K562 (cell line): ENCODE measurements at regions not wholly inside any gene's neighbourhood (a gene's known extent, or its start where the extent isn't known, plus 50 kb on each side); places are given as distances from the start of the nearest gene placed in this dataset.

Experiments
- ATAC-seq: fragments of 200-7000 bp; cut with Tn5 transposase; 3 replicates; pipeline ENCODE4 v1.9.1; 2020; ENCODE audit warnings: moderate library complexity
- BruUV-seq: library from RNA; stranded (reverse); fragments of 400-500 nt; replicated peaks from 2 replicates; lab custom pipeline; 2021; lab: Mats Ljungman, UMichigan
- CTCF ChIA-PET: fragments of 300-600 bp; formaldehyde crosslinking; extraction: SDS; loops from one replicate; lab custom pipeline; 2021; ENCODE audit warnings: low intra/inter-chr PET ratio; lab: Yijun Ruan, JAX
- POLR2A ChIA-PET: fragments of 300-600, 350-650 bp; sonication (Branson Sonifier 250); formaldehyde crosslinking; extraction: SDS; loops from one replicate; lab custom pipeline; 2021; ENCODE audit warnings: antibody characterized with exemption, inconsistent platforms; lab: Yijun Ruan, JAX
- DNase-seq, 4 experiments: peaks; one replicate each; pipeline versions ENCODE4 v3.0.0 to v3.0.0-alpha.2; 2011 to 2018; ENCODE audit warnings: low spot score in 3 of 4, mixed read lengths in 3 of 4; ENCODE audit errors: extremely low read depth in 1 of 4
- FAIRE-seq: peaks from 2 replicates; lab custom pipeline; 2011; peaks lifted over from hg19 to GRCh38; lab: Jason Lieb, UNC
- H2AFZ ChIP-seq: 2 replicates; pipeline ENCODE4 v1.6.0; 2011; ENCODE audit warnings: low read depth, low read length, control low read depth, inconsistent platforms
- H3K27ac ChIP-seq: fragments of 200-600 bp; 3 replicates; pipeline ENCODE4 v1.8.0; 2011; ENCODE audit warnings: low read depth, mild to moderate bottlenecking, control low read depth, inconsistent platforms, low read length, moderate library complexity, mixed read lengths; ENCODE audit errors: extremely low read depth
- H3K27me3 ChIP-seq, 2 experiments: fragments of 300-600 bp in 1 of 2; 2 replicates in 1 of 2; 3 replicates in 1 of 2; pipeline versions ENCODE4 v1.6.0 to v1.8.0; 2011; ENCODE audit warnings: inconsistent platforms in 2 of 2, low read length in 2 of 2, mild to moderate bottlenecking in 1 of 2, mixed read lengths in 1 of 2, moderate library complexity in 1 of 2; ENCODE audit not compliant: control insufficient read depth in 2 of 2, insufficient read depth in 2 of 2
- H3K36me3 ChIP-seq: fragments of 300-600 bp; 3 replicates; pipeline ENCODE4 v1.8.0; 2011; ENCODE audit warnings: mild to moderate bottlenecking, low read length, inconsistent platforms; ENCODE audit not compliant: control insufficient read depth, insufficient read depth
- H3K4me1 ChIP-seq, 2 experiments: fragments of 200-600 bp in 1 of 2; replicated peaks in 1 of 2; 2 replicates in 1 of 2; 3 replicates in 1 of 2; pipeline versions ENCODE4 v1.5.1 to v1.8.0; 2011; ENCODE audit warnings: inconsistent platforms in 2 of 2, low read length in 2 of 2, mild to moderate bottlenecking in 1 of 2, mixed read lengths in 1 of 2, moderate library complexity in 1 of 2; ENCODE audit not compliant: control insufficient read depth in 2 of 2, insufficient read depth in 2 of 2
- H3K4me2 ChIP-seq: 2 replicates; pipeline ENCODE4 v1.6.1; 2011; ENCODE audit warnings: low read length, control low read depth, inconsistent platforms, mixed read lengths; ENCODE audit not compliant: insufficient read depth
- H3K4me3 ChIP-seq: fragments of 200-600 bp; sonication (generic), shearing (Covaris generic); 2 replicates; pipeline ENCODE4 v1.5.1; 2016; ENCODE audit warnings: control low read depth, inconsistent platforms
- H3K79me2 ChIP-seq: fragments of 200-600 bp; 3 replicates; pipeline ENCODE4 v1.8.0; 2011; ENCODE audit warnings: low read length, inconsistent platforms; ENCODE audit not compliant: control insufficient read depth, insufficient read depth
- H3K9ac ChIP-seq, 2 experiments: 2 replicates each; pipeline versions ENCODE4 v1.6.0 to v1.6.1; 2011; ENCODE audit warnings: low read depth in 2 of 2, low read length in 2 of 2, control low read depth in 1 of 2, inconsistent platforms in 1 of 2, mild to moderate bottlenecking in 1 of 2, mixed read lengths in 1 of 2; ENCODE audit not compliant: insufficient read depth in 1 of 2
- H3K9me1 ChIP-seq: one replicate; pipeline ENCODE4 v1.6.0; 2011; ENCODE audit warnings: inconsistent platforms, mild to moderate bottlenecking, low read length, moderate library complexity; ENCODE audit not compliant: control insufficient read depth, insufficient read depth
- H3K9me3 ChIP-seq: replicated peaks from 2 replicates; pipeline ENCODE4 v1.5.1; 2011; ENCODE audit warnings: low read depth, low read length, inconsistent platforms; ENCODE audit not compliant: control insufficient read depth, insufficient read depth
- H4K20me1 ChIP-seq: replicated peaks from 2 replicates; pipeline ENCODE4 v1.6.1; 2011; ENCODE audit warnings: low read length, inconsistent platforms, mixed read lengths; ENCODE audit not compliant: control insufficient read depth, insufficient read depth
- ATF6 ChIP-seq: sonication (generic); formaldehyde crosslinking; IDR thresholded peaks from 2 replicates; pipeline ENCODE4 v1.4.0; 2020; ENCODE audit warnings: mild to moderate bottlenecking, missing genetic modification reagents
- CUX1 ChIP-seq: fragments of 200-800 bp; sonication (Bioruptor generic); IDR thresholded peaks from 2 replicates; pipeline ENCODE4 v1.6.1; 2016; ENCODE audit warnings: missing genetic modification characterization, missing compliant biosample characterization
- KDM5B ChIP-seq: fragments of 200-600 bp; sonication (generic); IDR thresholded peaks from 2 replicates; pipeline ENCODE4 v1.6.1; 2012; ENCODE audit warnings: low read depth, mild to moderate bottlenecking, moderate library complexity, low read length, control low read depth, inconsistent platforms; ENCODE audit not compliant: insufficient replicate concordance
- NFIC ChIP-seq: fragments of 450-650 bp; IDR thresholded peaks from 2 replicates; pipeline ENCODE4 v1.6.1; 2017; ENCODE audit warnings: mild to moderate bottlenecking, inconsistent platforms
- NRF1 ChIP-seq, 2 experiments: fragments of 450-650 bp; IDR thresholded peaks in 1 of 2; conservative IDR thresholded peaks in 1 of 2; 2 replicates each; pipeline ENCODE4 v1.6.1; 2014; ENCODE audit warnings: mild to moderate bottlenecking in 2 of 2
- RB1 ChIP-seq: fragments of 450-650 bp; IDR thresholded peaks from 2 replicates; pipeline ENCODE4 v1.6.1; 2017; ENCODE audit warnings: low read depth, mild to moderate bottlenecking
- SRSF9 ChIP-seq: fragments of 200-400 bp; formaldehyde crosslinking; IDR thresholded peaks from 2 replicates; pipeline ENCODE4 v1.6.1; 2017; ENCODE audit warnings: low read depth, low read length, borderline replicate concordance
- TAF15 ChIP-seq: fragments of 200-400 bp; formaldehyde crosslinking; IDR thresholded peaks from 2 replicates; pipeline ENCODE4 v1.6.1; 2017; ENCODE audit warnings: mild to moderate bottlenecking, low read depth, low read length, moderate library complexity
- TRIM28 ChIP-seq: fragments of 450-650 bp; IDR thresholded peaks from 2 replicates; pipeline ENCODE4 v1.6.1; 2017
- YBX1 ChIP-seq: fragments of 450-650 bp; IDR thresholded peaks from 2 replicates; pipeline ENCODE4 v1.7.1; 2016; ENCODE audit warnings: mild to moderate bottlenecking
- ZNF133 ChIP-seq: fragments of 250-450 bp; sonication (Bioruptor Pico); IDR thresholded peaks from 2 replicates; pipeline ENCODE4 v1.4.0; 2020; ENCODE audit warnings: mild to moderate bottlenecking
- ZNF311 ChIP-seq: fragments of 250-450 bp; sonication (Bioruptor Pico); IDR thresholded peaks from 2 replicates; pipeline ENCODE4 v1.4.0; 2020; ENCODE audit warnings: mild to moderate bottlenecking, moderate library complexity
- ZNF764 ChIP-seq: fragments of 250-450 bp; sonication (Bioruptor Pico); IDR thresholded peaks from 2 replicates; pipeline ENCODE4 v1.4.0; 2020; ENCODE audit warnings: low read depth, mild to moderate bottlenecking, moderate library complexity
- in situ Hi-C: fragments of 300-500 bp; cut with MboI; formaldehyde crosslinking; loops from 4 replicates; pipeline ENCODE4 v1.15.0; 2018; ENCODE audit warnings: inconsistent platforms, mixed read lengths
- intact Hi-C: fragments of 100-400 bp; cut with micrococcal nuclease; formaldehyde crosslinking; loops from 2 replicates; pipeline ENCODE4 v1.14.2; 2022

GRCh38 chr13:38264363-38265131 is 85.1 kb upstream of the UFM1 start (continued):
- no peak for TF ChIP-seq ATF6 (CRISPR knock-in tag)
- TF ChIP-seq KDM5B, result no peak
- TF ChIP-seq NRF1 (conservative IDR thresholded peaks at IDR 0.05 in 1 of 2, IDR thresholded peaks at IDR 0.05 in 1 of 2), result no peak
- no peak for TF ChIP-seq ZNF764 (CRISPR knock-in tag)
- TF ChIP-seq NFIC, result no peak

GRCh38 chr13:38262211-38262610 is 87.4 kb upstream of the UFM1 start:
- H3K4me1 ChIP-seq, result no peaks in the 10 kb centered on the region
- H3K36me3 ChIP-seq, result no peaks in the 10 kb centered on the region
- ATAC-seq (no peak), DNase-seq (no peak), FAIRE-seq (no peak)
- H3K9me3 ChIP-seq, result no peaks in the 10 kb centered on the region
- no peak overlapping the region for H3K4me3 ChIP-seq
- POLR2A ChIA-PET, result no interaction called here
- H2AFZ ChIP-seq, result no peak overlapping the region
- H3K27me3 ChIP-seq, result no peaks in the 10 kb centered on the region
- intact Hi-C loops (no loop called here), in situ Hi-C loops (no loop called here)
- H3K27ac ChIP-seq, result no peak overlapping the region
- no peak overlapping the region for H3K9ac ChIP-seq
- no peaks in the 10 kb centered on the region for H3K9me1 ChIP-seq
- CTCF ChIA-PET, result no interaction called here
- no peak overlapping the region for H3K4me2 ChIP-seq
- no peaks in the 10 kb centered on the region for H4K20me1 ChIP-seq
- no TSS peak for BruUV-seq
- H3K79me2 ChIP-seq, result no peaks in the 10 kb centered on the region
- no peak for TF ChIP-seq TAF15
- TF ChIP-seq TRIM28, result no peak
- no peak for TF ChIP-seq ZNF133 (CRISPR knock-in tag)
- TF ChIP-seq SRSF9, result no peak
- TF ChIP-seq YBX1, result no peak
- no peak for TF ChIP-seq CUX1 (CRISPR knock-in tag)
- TF ChIP-seq ZNF311 (CRISPR knock-in tag), result no peak
- no peak for TF ChIP-seq RB1
